NAMALWA (cell line): ENCODE measurements at regions not wholly inside any gene's neighbourhood (a gene's known extent, or its start where the extent isn't known, plus 50 kb on each side); places are given as distances from the start of the nearest gene placed in this dataset.
"Not testable (repeated sequence)": the region's sequence is repeated elsewhere in the genome, so short reads cannot be mapped to it uniquely, and the experiment has no call there.

Source experiments
- DNase-seq: peaks from one replicate; pipeline ENCODE4 v3.0.0-alpha.2; 2015; ENCODE audit warnings: low spot score

DNA sequence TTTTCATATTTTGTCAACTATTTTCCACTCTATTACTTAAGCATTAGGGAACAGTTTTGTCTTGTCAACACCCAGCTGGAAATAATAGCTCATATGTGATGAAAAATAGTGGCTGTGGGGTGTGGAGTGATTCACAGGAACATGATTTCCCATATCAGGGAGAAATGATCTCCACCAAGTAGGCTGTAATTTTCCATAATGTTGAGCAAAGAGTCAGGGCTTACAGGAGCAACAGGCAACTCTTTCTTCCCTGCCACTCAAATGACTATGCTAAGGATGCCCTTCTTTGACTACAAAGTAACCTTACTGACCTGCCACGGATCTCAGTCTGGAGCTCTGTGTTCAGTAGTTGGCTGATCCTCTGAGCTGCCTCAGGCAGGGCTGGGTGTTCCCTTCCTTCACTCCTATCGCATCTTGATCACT, 90.0 kb upstream of the GATB start:
- DNase-seq: no peak

GRCh38 chr4:151845551-151845950, 84.7 kb upstream of the GATB start:
- not testable (repeated sequence) for DNase-seq

GRCh38 chr4:151842430-151843079, 81.7 kb upstream of the GATB start:
- no peak for DNase-seq

GRCh38 chr4:151841107-151841506, 80.3 kb upstream of the GATB start:
- no peak for DNase-seq

GRCh38 chr4:151835467-151835866, 74.7 kb upstream of the GATB start:
- DNase-seq: no peak

DNA sequence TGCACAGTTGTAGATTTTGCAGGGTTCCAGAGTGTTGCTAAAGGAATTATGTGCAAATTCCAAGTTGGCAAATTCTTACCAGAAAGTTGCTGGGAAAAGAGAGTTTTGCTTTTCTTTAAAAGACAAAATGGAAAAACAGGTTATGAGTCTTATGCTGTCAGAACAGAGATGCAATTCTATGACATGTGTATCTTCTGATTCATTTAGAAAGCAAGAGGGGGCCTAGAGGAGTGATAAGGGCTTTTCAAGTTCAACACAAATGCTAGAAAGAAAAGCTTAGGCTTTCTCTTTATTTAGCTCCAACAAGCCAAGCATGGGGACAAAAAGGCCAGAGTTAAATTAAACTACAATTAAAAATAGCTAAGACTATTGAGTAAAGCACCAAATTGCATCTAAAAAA, 72.4 kb upstream of the GATB start:
- no peak for DNase-seq

DNA sequence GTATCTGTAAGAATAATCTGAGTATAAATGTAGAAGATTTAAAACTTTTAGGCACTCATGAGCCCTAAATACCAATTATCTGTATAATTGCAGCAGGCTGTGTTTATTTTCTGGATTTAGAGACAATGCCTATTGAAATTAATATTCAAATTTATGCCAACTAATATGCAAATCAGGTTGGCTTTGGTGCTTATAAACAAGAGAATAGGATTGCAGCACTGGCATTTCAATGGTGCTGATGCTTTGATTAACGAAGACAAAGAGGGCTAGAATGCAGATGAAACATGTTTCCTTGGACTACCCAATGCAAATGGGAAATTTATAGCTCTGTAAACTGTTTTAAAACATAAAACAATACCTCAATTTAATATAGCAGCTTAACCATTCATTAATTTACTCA, 70.7 kb upstream of the GATB start:
- DNase-seq: no peak

DNA sequence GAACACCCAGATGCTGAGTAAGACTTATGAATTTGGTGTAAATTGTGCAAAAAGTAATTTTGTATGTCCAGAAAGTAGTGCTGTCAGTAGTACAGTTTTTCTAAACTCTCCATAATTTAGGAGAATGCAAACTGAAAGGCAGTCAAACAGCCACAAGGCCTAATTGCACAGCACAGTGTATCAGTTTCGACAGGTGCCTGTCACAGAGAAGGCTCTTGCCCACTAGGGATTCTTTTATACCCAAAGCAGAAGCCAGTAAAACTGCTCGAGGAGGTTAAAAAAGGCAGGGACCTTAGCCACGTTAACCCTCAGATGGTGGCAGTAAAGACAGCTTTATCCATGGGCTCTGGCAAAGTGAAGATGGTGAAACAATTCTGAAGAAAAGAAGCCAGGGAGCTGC, 69.4 kb upstream of the GATB start:
- DNase-seq: no peak

DNA sequence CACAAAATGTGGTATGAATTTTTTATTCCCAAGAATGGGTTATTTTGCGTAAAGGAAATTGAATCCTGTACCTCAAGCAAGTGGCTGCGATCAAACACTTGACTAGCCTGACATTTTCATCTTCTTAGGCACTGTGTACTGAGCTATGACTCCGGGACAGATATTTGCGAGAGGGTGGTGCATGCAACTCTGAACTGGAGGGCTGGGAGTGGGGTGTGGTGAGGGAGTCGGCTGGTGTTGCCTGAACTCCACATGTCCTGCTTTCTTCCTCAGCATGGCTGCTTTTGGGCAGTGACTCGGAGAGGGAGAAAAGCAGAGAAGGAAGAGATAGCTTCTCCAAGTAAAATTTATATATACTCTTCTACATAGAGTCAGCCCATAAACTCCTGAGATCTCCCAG, 68.5 kb upstream of the GATB start:
- no peak for DNase-seq

DNA sequence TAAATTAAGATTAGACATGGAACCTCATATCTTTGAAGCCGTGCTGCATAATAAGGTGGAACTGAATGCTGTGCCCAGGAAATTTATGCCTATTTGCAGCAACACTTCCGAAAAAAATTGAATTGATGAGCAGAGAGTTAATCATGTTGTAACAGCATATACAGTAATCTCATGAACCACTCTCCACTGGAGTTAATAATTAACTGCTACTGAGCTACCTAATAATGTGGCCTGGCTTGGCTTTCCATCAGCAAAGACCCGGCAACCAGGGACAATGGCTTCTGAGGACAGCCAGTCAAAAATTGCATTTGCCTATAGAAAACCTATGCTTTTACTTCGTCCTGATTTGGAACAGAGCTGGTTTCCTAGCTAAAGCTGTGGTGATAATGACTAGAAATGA, 63.8 kb upstream of the GATB start:
- DNase-seq: no peak

DNA sequence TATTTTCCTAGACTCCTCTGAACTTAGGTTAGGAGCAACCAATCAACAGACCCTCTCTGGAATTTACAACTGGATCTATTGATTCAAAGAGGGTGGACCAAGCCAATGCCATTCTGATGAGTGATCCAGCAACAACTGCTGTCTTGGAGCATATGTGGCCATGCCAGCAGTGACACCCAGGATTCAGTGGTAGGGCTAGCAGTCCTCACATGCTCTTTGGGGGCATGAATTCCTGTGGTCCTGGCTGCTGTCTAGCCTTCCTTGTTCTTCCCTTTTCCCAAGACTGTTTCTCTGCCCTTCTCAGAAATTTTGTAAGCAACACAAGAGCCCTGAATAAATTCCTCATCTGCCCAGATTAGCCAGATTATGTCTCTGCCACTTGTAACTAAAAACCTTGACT, 61.5 kb upstream of the GATB start:
- DNase-seq: no peak

GRCh38 chr4:151820004-151820403, 59.2 kb upstream of the GATB start:
- no peak for DNase-seq

DNA sequence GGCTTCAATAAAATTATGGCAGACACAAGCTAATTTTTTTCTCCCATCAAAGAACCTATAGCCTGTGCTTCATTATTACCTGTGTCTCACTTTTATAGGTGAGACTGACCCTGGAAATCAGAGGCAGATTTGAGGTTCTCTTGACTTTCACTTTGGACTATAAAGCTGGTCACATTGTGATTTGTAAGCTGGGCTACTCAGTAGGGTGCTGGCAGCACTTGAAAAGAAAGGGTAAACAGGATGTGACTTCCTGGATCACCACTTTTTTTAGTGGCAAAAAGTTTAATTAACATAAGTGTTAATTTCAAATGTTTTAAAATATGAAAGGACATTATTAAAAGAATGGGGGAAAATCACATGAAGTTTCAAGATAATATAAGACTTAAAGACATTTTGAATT, 50.6 kb upstream of the GATB start:
- DNase-seq: no peak
